H9 (cell line): ENCODE measurements at regions not wholly inside any gene's neighbourhood (a gene's known extent, or its start where the extent isn't known, plus 50 kb on each side); places are given as distances from the start of the nearest gene placed in this dataset.

Experiments used
- DNase-seq: peaks from one replicate; pipeline ENCODE4 v3.0.0-alpha.2; 2017
- H2AFZ ChIP-seq: one replicate; pipeline ENCODE4 v1.6.1; 2013; ENCODE audit warnings: mild to moderate bottlenecking, low read length, control low read depth, moderate library complexity
- H2AK5ac ChIP-seq: 2 replicates; pipeline ENCODE4 v1.6.1; 2013; ENCODE audit warnings: low read length, control low read depth, mixed read lengths; ENCODE audit not compliant: insufficient read length
- H2BK120ac ChIP-seq: one replicate; pipeline ENCODE4 v1.6.1; 2013; ENCODE audit warnings: low read depth, mild to moderate bottlenecking, low read length, control low read depth, inconsistent platforms; ENCODE audit not compliant: poor library complexity, severe bottlenecking
- H2BK12ac ChIP-seq: 2 replicates; pipeline ENCODE4 v1.6.1; 2013; ENCODE audit warnings: low read length, control low read depth, mixed read lengths, low read depth; ENCODE audit not compliant: insufficient read length
- H2BK15ac ChIP-seq: 2 replicates; pipeline ENCODE4 v1.6.1; 2013; ENCODE audit warnings: low read depth, low read length, control low read depth
- H2BK20ac ChIP-seq: one replicate; pipeline ENCODE4 v1.6.1; 2013; ENCODE audit warnings: low read depth, mild to moderate bottlenecking, low read length, control low read depth, inconsistent platforms; ENCODE audit not compliant: poor library complexity, severe bottlenecking
- H2BK5ac ChIP-seq: 2 replicates; pipeline ENCODE4 v1.6.1; 2013; ENCODE audit warnings: low read length, control low read depth, mixed read lengths; ENCODE audit not compliant: insufficient read length
- H3K14ac ChIP-seq: 2 replicates; pipeline ENCODE4 v1.6.1; 2013; ENCODE audit warnings: low read length, control low read depth; ENCODE audit not compliant: insufficient read depth
- H3K18ac ChIP-seq: 2 replicates; pipeline ENCODE4 v1.6.1; 2013; ENCODE audit warnings: low read depth, mild to moderate bottlenecking, mixed read lengths, low read length, control low read depth; ENCODE audit not compliant: insufficient read length
- H3K23ac ChIP-seq: 2 replicates; pipeline ENCODE4 v1.6.1; 2013; ENCODE audit warnings: low read length, control low read depth, mixed read lengths, low read depth; ENCODE audit not compliant: insufficient read length
- H3K23me2 ChIP-seq: 2 replicates; pipeline ENCODE4 v1.6.1; 2013; ENCODE audit warnings: low read depth, mild to moderate bottlenecking, mixed read lengths, low read length, control low read depth; ENCODE audit not compliant: insufficient read length, poor library complexity, severe bottlenecking
- H3K27ac ChIP-seq: 2 replicates; pipeline ENCODE4 v1.5.1; 2013; ENCODE audit warnings: low read length, control low read depth, mixed read lengths, low read depth; ENCODE audit not compliant: insufficient read length
- H3K27me3 ChIP-seq: 2 replicates; pipeline ENCODE4 v1.6.1; 2013; ENCODE audit warnings: low read length, control low read depth, inconsistent platforms; ENCODE audit not compliant: insufficient read depth
- H3K4ac ChIP-seq: 2 replicates; pipeline ENCODE4 v1.6.1; 2013; ENCODE audit warnings: low read depth, mild to moderate bottlenecking, control low read depth, inconsistent platforms, low read length, moderate library complexity
- H3K4me1 ChIP-seq: 2 replicates; pipeline ENCODE4 v1.6.1; 2013; ENCODE audit warnings: low read length, control low read depth, inconsistent platforms; ENCODE audit not compliant: insufficient read depth
- H3K4me2 ChIP-seq: 2 replicates; pipeline ENCODE4 v1.6.1; 2013; ENCODE audit warnings: low read length, control low read depth, mixed read lengths; ENCODE audit not compliant: insufficient read length, insufficient read depth
- H3K56ac ChIP-seq: 2 replicates; pipeline ENCODE4 v1.6.1; 2013; ENCODE audit warnings: low read depth, mild to moderate bottlenecking, mixed read lengths, low read length, control low read depth; ENCODE audit not compliant: insufficient read length
- H3K79me1 ChIP-seq: 2 replicates; pipeline ENCODE4 v1.6.1; 2013; ENCODE audit warnings: low read depth, mild to moderate bottlenecking, moderate library complexity, low read length, control low read depth, inconsistent platforms; ENCODE audit not compliant: insufficient read depth, poor library complexity, severe bottlenecking
- H3K79me2 ChIP-seq: 2 replicates; pipeline ENCODE4 v1.6.1; 2013; ENCODE audit warnings: low read length, control low read depth, inconsistent platforms; ENCODE audit not compliant: insufficient read depth
- H3K9ac ChIP-seq: 2 replicates; pipeline ENCODE4 v1.6.1; 2013; ENCODE audit warnings: low read length, control low read depth, mixed read lengths; ENCODE audit not compliant: insufficient read length; ENCODE audit errors: extremely low read depth
- H3K9me3 ChIP-seq: one replicate; pipeline ENCODE4 v1.6.1; 2013; ENCODE audit warnings: low read depth, low read length, inconsistent platforms; ENCODE audit not compliant: control insufficient read depth
- H3T11ph ChIP-seq: one replicate; pipeline ENCODE4 v1.6.1; 2013; ENCODE audit warnings: mild to moderate bottlenecking, low read length, control low read depth, inconsistent platforms
- H4K20me1 ChIP-seq: one replicate; pipeline ENCODE4 v1.6.1; 2013; ENCODE audit not compliant: control insufficient read depth, insufficient read length, insufficient read depth
- H4K5ac ChIP-seq: 2 replicates; pipeline ENCODE4 v1.6.1; 2013; ENCODE audit warnings: low read depth, mild to moderate bottlenecking, mixed read lengths, low read length, control low read depth; ENCODE audit not compliant: insufficient read length
- H4K8ac ChIP-seq: replicated peaks from 2 replicates; pipeline ENCODE4 v1.6.1; 2013; ENCODE audit warnings: low read length, control low read depth, mixed read lengths, low read depth; ENCODE audit not compliant: insufficient read length
- H4K91ac ChIP-seq: 2 replicates; pipeline ENCODE4 v1.6.1; 2013; ENCODE audit warnings: low read depth, mild to moderate bottlenecking, moderate library complexity, mixed read lengths, low read length, control low read depth; ENCODE audit not compliant: insufficient read length
- H3K27ac Mint-ChIP-seq, 3 experiments: 2 replicates in 2 of 3; 3 replicates in 1 of 3; pipeline ENCODE4 v1.8.0; 2020 to 2021; ENCODE audit warnings: mixed read lengths in 3 of 3, mild to moderate bottlenecking in 1 of 3, moderate library complexity in 1 of 3
- H3K27me3 Mint-ChIP-seq: 2 replicates; pipeline ENCODE4 v1.8.0; 2021; ENCODE audit warnings: low read depth, mild to moderate bottlenecking, moderate library complexity, mixed read lengths
- H3K36me3 Mint-ChIP-seq, 3 experiments: 2 replicates in 2 of 3; 3 replicates in 1 of 3; pipeline ENCODE4 v1.8.0; 2020 to 2021; ENCODE audit warnings: low read depth in 3 of 3, mixed read lengths in 3 of 3; ENCODE audit not compliant: insufficient read depth in 1 of 3
- H3K4me1 Mint-ChIP-seq, 2 experiments: 2 replicates each; pipeline ENCODE4 v1.8.0; 2020; ENCODE audit warnings: mixed read lengths in 2 of 2
- H3K4me3 Mint-ChIP-seq, 2 experiments: 2 replicates in 1 of 2; 3 replicates in 1 of 2; pipeline ENCODE4 v1.8.0; 2020 to 2021; ENCODE audit warnings: mild to moderate bottlenecking in 2 of 2, mixed read lengths in 2 of 2, moderate library complexity in 1 of 2
- H3K9me3 Mint-ChIP-seq, 2 experiments: 2 replicates in 1 of 2; 3 replicates in 1 of 2; pipeline ENCODE4 v1.8.0; 2020; ENCODE audit warnings: mild to moderate bottlenecking in 2 of 2, mixed read lengths in 2 of 2, moderate library complexity in 1 of 2
- WGBS: extraction: QIAGEN DNeasy Blood & Tissue Kit; methylation state at CpG from one replicate; pipeline ENCODE4 v1.1.7; 2013; ENCODE audit warnings: missing lambda C conversion rate, low lambda C conversion rate, mixed read lengths; ENCODE audit not compliant: insufficient read length; ENCODE audit errors: extremely low coverage; 5-methylcytosine and 5-hydroxymethylcytosine counted together
- TF ChIP-seq, protein P1 (sequence below): fragments of 200-600 bp; sonication (generic); conservative IDR thresholded peaks from 3 replicates; pipeline ENCODE4 v1.8.0; 2021; ENCODE audit warnings: antibody characterized with exemption, mild to moderate bottlenecking

DNA sequence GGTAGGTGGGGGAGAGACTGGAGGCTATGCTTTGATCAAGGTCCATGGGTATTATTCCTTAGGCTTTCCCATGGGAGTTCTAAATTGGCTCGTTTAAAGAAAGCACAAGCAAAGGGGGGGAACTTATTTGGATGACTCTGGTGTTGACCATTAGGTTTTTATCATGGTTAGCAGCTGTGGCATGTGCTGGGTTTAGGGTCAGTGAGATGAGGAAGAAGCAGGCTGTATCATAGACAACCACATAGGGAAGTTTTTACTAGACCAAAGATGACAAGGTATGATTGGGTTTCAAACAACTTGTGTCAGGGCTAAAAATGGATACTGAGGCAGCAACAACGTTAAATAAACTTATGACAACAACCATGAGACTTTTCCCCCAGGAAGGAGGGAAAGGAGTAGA is 97.7 kb downstream of the DNAAF6 start:
- no CpG with 5 or more reads among the region's 2 CpGs for WGBS
- Mint-ChIP-seq H3K27ac (no peak overlapping the region), H3K9me3 (peaks cover 4 to 41% of the 10 kb centered on the region in 2 experiments; a peak in 4 of 5 replicates), H3K27me3 (no peaks in the 10 kb centered on the region; the same call in 1 of the 2 replicates), H3K4me3 (no peak overlapping the region), H3K36me3 (no peaks in the 10 kb centered on the region; a peak in 3 of 7 replicates), H3K4me1 (peaks cover 0 to 2% of the 10 kb centered on the region in 2 experiments; a peak in 1 of 4 replicates)
- Histone ChIP-seq H3K23me2 (no peaks in the 10 kb centered on the region), H3T11ph (no peak overlapping the region), H2BK20ac (no peak overlapping the region), H2BK12ac (no peak overlapping the region), H4K91ac (no peak overlapping the region), H3K23ac (no peak overlapping the region), H4K5ac (no peak overlapping the region), H3K18ac (no peak overlapping the region), H3K27me3 (no peaks in the 10 kb centered on the region), H3K79me2 (no peaks in the 10 kb centered on the region), H3K79me1 (no peaks in the 10 kb centered on the region), H3K9ac (no peak overlapping the region), H2BK15ac (no peak overlapping the region), H2AFZ (no peak overlapping the region), H4K8ac (no peak overlapping the region), H3K4me1 (peaks cover under 1% of the 10 kb centered on the region; the same call in 1 of the 2 replicates), H4K20me1 (no peaks in the 10 kb centered on the region), H3K4me2 (no peak overlapping the region), H3K9me3 (no peaks in the 10 kb centered on the region), H2BK120ac (no peak overlapping the region), H3K4ac (no peak overlapping the region), H3K56ac (no peak overlapping the region), H3K14ac (no peak overlapping the region), H2AK5ac (no peak overlapping the region), H3K27ac (no peak overlapping the region), H2BK5ac (no peak overlapping the region)
- no peak for DNase-seq
- TF ChIP-seq, protein P1, sequence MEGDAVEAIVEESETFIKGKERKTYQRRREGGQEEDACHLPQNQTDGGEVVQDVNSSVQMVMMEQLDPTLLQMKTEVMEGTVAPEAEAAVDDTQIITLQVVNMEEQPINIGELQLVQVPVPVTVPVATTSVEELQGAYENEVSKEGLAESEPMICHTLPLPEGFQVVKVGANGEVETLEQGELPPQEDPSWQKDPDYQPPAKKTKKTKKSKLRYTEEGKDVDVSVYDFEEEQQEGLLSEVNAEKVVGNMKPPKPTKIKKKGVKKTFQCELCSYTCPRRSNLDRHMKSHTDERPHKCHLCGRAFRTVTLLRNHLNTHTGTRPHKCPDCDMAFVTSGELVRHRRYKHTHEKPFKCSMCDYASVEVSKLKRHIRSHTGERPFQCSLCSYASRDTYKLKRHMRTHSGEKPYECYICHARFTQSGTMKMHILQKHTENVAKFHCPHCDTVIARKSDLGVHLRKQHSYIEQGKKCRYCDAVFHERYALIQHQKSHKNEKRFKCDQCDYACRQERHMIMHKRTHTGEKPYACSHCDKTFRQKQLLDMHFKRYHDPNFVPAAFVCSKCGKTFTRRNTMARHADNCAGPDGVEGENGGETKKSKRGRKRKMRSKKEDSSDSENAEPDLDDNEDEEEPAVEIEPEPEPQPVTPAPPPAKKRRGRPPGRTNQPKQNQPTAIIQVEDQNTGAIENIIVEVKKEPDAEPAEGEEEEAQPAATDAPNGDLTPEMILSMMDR: no peak
